GM10248 (cell line): ENCODE measurements at regions not wholly inside any gene's neighbourhood (a gene's known extent, or its start where the extent isn't known, plus 50 kb on each side); places are given as distances from the start of the nearest gene placed in this dataset.

ENCODE experiments used
- CTCF ChIA-PET: fragments of 300-600 bp; sonication (Branson Sonifier 250); formaldehyde crosslinking; extraction: SDS; loops from one replicate; lab custom pipeline; 2021; ENCODE audit warnings: antibody characterized with exemption; lab: Yijun Ruan, JAX
- POLR2A ChIA-PET: fragments of 350-650 bp; sonication (Branson Sonifier 250); formaldehyde crosslinking; extraction: SDS; loops from one replicate; lab custom pipeline; 2020; ENCODE audit warnings: antibody characterized with exemption; lab: Yijun Ruan, JAX
- DNase-seq: peaks from one replicate; pipeline ENCODE4 v3.0.0; 2012; ENCODE audit errors: extremely low spot score
- CTCF ChIP-seq: IDR thresholded peaks from 2 replicates; pipeline ENCODE4 v1.5.1; 2012; ENCODE audit warnings: mild to moderate bottlenecking, low read depth; ENCODE audit errors: extremely low read depth, missing control alignments, control extremely low read depth

- POLR2A ChIA-PET, result no interaction called here
- CTCF ChIA-PET, result interaction anchor here (1.0 to 2.8 kb wide), 5 partner anchors 8 to 479 kb away, joined by 3 to 14 read pairs (median 4); no protein-coding TSS in a partner anchor
- TF ChIP-seq CTCF, result no peak
- no peak for DNase-seq
Observed at GRCh38 chr12:93981411-93981810, 167.0 kb upstream of the PLXNC1 start.

- TF ChIP-seq CTCF, result no peak
- ChIA-PET CTCF (interaction anchor here (1.2 to 2.8 kb wide), 7 partner anchors 10 to 414 kb away, joined by 3 to 14 read pairs (median 3); no protein-coding TSS in a partner anchor), POLR2A (no interaction called here)
- no peak for DNase-seq
Observed at GRCh38 chr12:93982771-93983315, 165.5 kb upstream of the PLXNC1 start.

GRCh38 chr12:93984005-93984404 lies 164.4 kb upstream of the PLXNC1 start:
- no peak for DNase-seq
- CTCF ChIA-PET, result interaction anchor here (0.8 to 2.8 kb wide), 4 partner anchors 11 to 481 kb away, joined by 3 to 14 read pairs (median 4); no protein-coding TSS in a partner anchor
- POLR2A ChIA-PET, result no interaction called here
- TF ChIP-seq CTCF, result no peak

GRCh38 chr12:93989949-93990348 lies 158.4 kb upstream of the PLXNC1 start:
- no peak for DNase-seq
- POLR2A ChIA-PET, result no interaction called here
- no peak for TF ChIP-seq CTCF
- CTCF ChIA-PET, result no interaction called here

GRCh38 chr12:93990832-93991803 lies 157.3 kb upstream of the PLXNC1 start:
- ChIA-PET CTCF (interaction anchor here (0.7 kb wide), 1 partner anchor 78 kb away, joined by 3 read pairs; no protein-coding TSS in a partner anchor), POLR2A (no interaction called here)
- DNase-seq, result no peak
- no peak for TF ChIP-seq CTCF

GRCh38 chr12:93991829-93992461 lies 156.4 kb upstream of the PLXNC1 start:
- ChIA-PET POLR2A (no interaction called here), CTCF (interaction anchor here (0.7 kb wide), 1 partner anchor 79 kb away, joined by 3 read pairs; no protein-coding TSS in a partner anchor)
- no peak for TF ChIP-seq CTCF
- DNase-seq, result no peak
